ENCODE measurements at regions not wholly inside any gene's neighbourhood (a gene's known extent, or its start where the extent isn't known, plus 50 kb on each side); places are given as distances from the start of the nearest gene placed in this dataset.
"Not testable (repeated sequence)": the region's sequence is repeated elsewhere in the genome, so short reads cannot be mapped to it uniquely, and the experiment has no call there.

- Histone ChIP-seq H2AFZ (ENCODE audit: low read depth, low read length) (no peak overlapping the region), H3K9me3 (ENCODE audit: insufficient read depth, low read depth, low read length) (no peaks in the 10 kb centered on the region), H3K4me3 (ENCODE audit: insufficient read depth, low read depth, low read length) (no peak overlapping the region), H3K36me3 (ENCODE audit: insufficient read depth, low read length) (no peaks in the 10 kb centered on the region), H4K20me1 (ENCODE audit: insufficient read depth, low read length) (no peaks in the 10 kb centered on the region), H3K4me1 (ENCODE audit: insufficient read depth, low read length) (no peaks in the 10 kb centered on the region), H3K9ac (ENCODE audit: low read length) (no peak overlapping the region), H3K4me2 (ENCODE audit: low read length) (no peak overlapping the region), H3K27ac (ENCODE audit: low read depth, low read length) (no peak overlapping the region), H3K79me2 (ENCODE audit: insufficient read depth, low read length) (no peaks in the 10 kb centered on the region), H3K27me3 (ENCODE audit: insufficient read depth, low read length) (no peaks in the 10 kb centered on the region)
- no peaks in the 10 kb centered on the region for H3K27me3 Mint-ChIP-seq (ENCODE audit: low read depth, unreplicated experiment)
- TF ChIP-seq CTCF (IDR thresholded peaks at IDR 0.05; ENCODE audit: insufficient read depth, low read depth, low read length) (no peak), EZH2 (IDR thresholded peaks at IDR 0.05; ENCODE audit: insufficient read depth, low read length) (no peak)
- H3K4me1 Mint-ChIP-seq (ENCODE audit: low read depth, unreplicated experiment): no peaks in the 10 kb centered on the region
- no peaks in the 10 kb centered on the region for H3K9me3 Mint-ChIP-seq (ENCODE audit: unreplicated experiment)
- H3K27ac Mint-ChIP-seq (ENCODE audit: unreplicated experiment): no peak overlapping the region
- DNase-seq (ENCODE audit: low read depth) (no peak), FAIRE-seq (no peak)
- no peak overlapping the region for H3K4me3 Mint-ChIP-seq (ENCODE audit: unreplicated experiment)
- H3K36me3 Mint-ChIP-seq (ENCODE audit: low read depth, unreplicated experiment): no peaks in the 10 kb centered on the region
Measured at GRCh38 chr5:154676508-154676907, 78.7 kb upstream of the LARP1 start.

- H3K4me2 ChIP-seq (ENCODE audit: low read length): no peak overlapping the region
- TF ChIP-seq EZH2 (IDR thresholded peaks at IDR 0.05; ENCODE audit: insufficient read depth, low read length): no peak
- no peak for TF ChIP-seq CTCF (IDR thresholded peaks at IDR 0.05; ENCODE audit: insufficient read depth, low read depth, low read length)
- no peak overlapping the region for H3K4me3 ChIP-seq (ENCODE audit: insufficient read depth, low read depth, low read length)
- Mint-ChIP-seq H3K9me3 (ENCODE audit: unreplicated experiment) (peaks cover under 1% of the 10 kb centered on the region), H3K27me3 (ENCODE audit: low read depth, unreplicated experiment) (peaks cover 1% of the 10 kb centered on the region), H3K4me1 (ENCODE audit: low read depth, unreplicated experiment) (no peaks in the 10 kb centered on the region), H3K4me3 (ENCODE audit: unreplicated experiment) (no peak overlapping the region), H3K36me3 (ENCODE audit: low read depth, unreplicated experiment) (no peaks in the 10 kb centered on the region), H3K27ac (ENCODE audit: unreplicated experiment) (no peak overlapping the region)
- no peaks in the 10 kb centered on the region for H3K36me3 ChIP-seq (ENCODE audit: insufficient read depth, low read length)
- no peak overlapping the region for H2AFZ ChIP-seq (ENCODE audit: low read depth, low read length)
- H3K4me1 ChIP-seq (ENCODE audit: insufficient read depth, low read length): no peaks in the 10 kb centered on the region
- H4K20me1 ChIP-seq (ENCODE audit: insufficient read depth, low read length): no peaks in the 10 kb centered on the region
- H3K27me3 ChIP-seq (ENCODE audit: insufficient read depth, low read length): no peaks in the 10 kb centered on the region
- DNase-seq (ENCODE audit: low read depth) (no peak), FAIRE-seq (no peak)
- no peak overlapping the region for H3K9ac ChIP-seq (ENCODE audit: low read length)
- no peaks in the 10 kb centered on the region for H3K9me3 ChIP-seq (ENCODE audit: insufficient read depth, low read depth, low read length)
- H3K27ac ChIP-seq (ENCODE audit: low read depth, low read length): no peak overlapping the region
- H3K79me2 ChIP-seq (ENCODE audit: insufficient read depth, low read length): no peaks in the 10 kb centered on the region
Measured at GRCh38 chr5:154674029-154674428, 81.1 kb upstream of the LARP1 start.

GRCh38 chr5:154673506-154673905 is 81.7 kb upstream of the LARP1 start:
- TF ChIP-seq EZH2 (IDR thresholded peaks at IDR 0.05; ENCODE audit: insufficient read depth, low read length) (no peak), CTCF (IDR thresholded peaks at IDR 0.05; ENCODE audit: insufficient read depth, low read depth, low read length) (no peak)
- DNase-seq (ENCODE audit: low read depth): no peak
- Histone ChIP-seq H3K4me3 (ENCODE audit: insufficient read depth, low read depth, low read length) (no peak overlapping the region), H3K36me3 (ENCODE audit: insufficient read depth, low read length) (no peaks in the 10 kb centered on the region), H3K4me2 (ENCODE audit: low read length) (no peak overlapping the region), H2AFZ (ENCODE audit: low read depth, low read length) (no peak overlapping the region), H3K27ac (ENCODE audit: low read depth, low read length) (no peak overlapping the region), H3K4me1 (ENCODE audit: insufficient read depth, low read length) (no peaks in the 10 kb centered on the region), H3K9ac (ENCODE audit: low read length) (no peak overlapping the region), H3K27me3 (ENCODE audit: insufficient read depth, low read length) (no peaks in the 10 kb centered on the region), H4K20me1 (ENCODE audit: insufficient read depth, low read length) (no peaks in the 10 kb centered on the region), H3K9me3 (ENCODE audit: insufficient read depth, low read depth, low read length) (peaks cover 2% of the 10 kb centered on the region), H3K79me2 (ENCODE audit: insufficient read depth, low read length) (no peaks in the 10 kb centered on the region)
- Mint-ChIP-seq H3K4me1 (ENCODE audit: low read depth, unreplicated experiment) (no peaks in the 10 kb centered on the region), H3K4me3 (ENCODE audit: unreplicated experiment) (no peak overlapping the region), H3K27me3 (ENCODE audit: low read depth, unreplicated experiment) (peaks cover 1% of the 10 kb centered on the region), H3K27ac (ENCODE audit: unreplicated experiment) (no peak overlapping the region), H3K36me3 (ENCODE audit: low read depth, unreplicated experiment) (no peaks in the 10 kb centered on the region), H3K9me3 (ENCODE audit: unreplicated experiment) (peaks cover 5% of the 10 kb centered on the region)
- FAIRE-seq: no peak

- H3K27me3 ChIP-seq (ENCODE audit: insufficient read depth, low read length); H3K9me3 ChIP-seq (ENCODE audit: insufficient read depth, low read depth, low read length); FAIRE-seq; H3K4me2 ChIP-seq (ENCODE audit: low read length); H3K4me1 ChIP-seq (ENCODE audit: insufficient read depth, low read length); H3K36me3 ChIP-seq (ENCODE audit: insufficient read depth, low read length); DNase-seq (ENCODE audit: low read depth); H3K4me3 Mint-ChIP-seq (ENCODE audit: unreplicated experiment); H3K9ac ChIP-seq (ENCODE audit: low read length); H3K27me3 Mint-ChIP-seq (ENCODE audit: low read depth, unreplicated experiment); H3K79me2 ChIP-seq (ENCODE audit: insufficient read depth, low read length); H3K4me1 Mint-ChIP-seq (ENCODE audit: low read depth, unreplicated experiment); H3K4me3 ChIP-seq (ENCODE audit: insufficient read depth, low read depth, low read length); H3K27ac Mint-ChIP-seq (ENCODE audit: unreplicated experiment); H3K27ac ChIP-seq (ENCODE audit: low read depth, low read length); H2AFZ ChIP-seq (ENCODE audit: low read depth, low read length); H3K36me3 Mint-ChIP-seq (ENCODE audit: low read depth, unreplicated experiment); H4K20me1 ChIP-seq (ENCODE audit: insufficient read depth, low read length): not testable (repeated sequence)
- H3K9me3 Mint-ChIP-seq (ENCODE audit: unreplicated experiment): peaks cover 21% of the 10 kb centered on the region
Measured at GRCh38 chr5:154669913-154670312, 85.3 kb upstream of the LARP1 start.
